Inflammatory macrophage (primary cell): ENCODE measurements at regions not wholly inside any gene's neighbourhood (a gene's known extent, or its start where the extent isn't known, plus 50 kb on each side); places are given as distances from the start of the nearest gene placed in this dataset.
"Not testable (repeated sequence)": the region's sequence is repeated elsewhere in the genome, so short reads cannot be mapped to it uniquely, and the experiment has no call there.

Experiments used
- DNase-seq, 2 donors: peaks; one replicate each; pipeline ENCODE4 v3.0.0-alpha.2; 2020 to 2022

DNA sequence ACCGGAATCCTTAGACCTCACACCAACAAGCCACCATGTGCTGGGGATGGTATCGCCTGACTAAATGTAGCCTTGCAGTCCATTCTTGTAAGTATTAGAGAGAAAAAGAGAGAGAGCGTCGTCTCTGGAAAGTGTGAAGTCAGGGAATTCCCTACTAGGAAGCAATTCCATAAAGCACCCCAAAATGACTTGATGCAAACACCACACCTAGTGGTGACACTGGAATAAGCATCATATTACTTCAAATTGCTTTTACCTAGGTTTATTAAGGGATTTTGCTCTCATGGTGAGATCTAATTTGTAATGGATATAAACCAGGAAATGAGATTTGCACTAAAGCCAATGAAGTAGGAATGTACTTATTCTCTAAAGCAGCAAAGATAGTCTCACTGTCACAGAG is 111.4 kb upstream of the METTL9 start:
- not testable (repeated sequence) for DNase-seq

DNA sequence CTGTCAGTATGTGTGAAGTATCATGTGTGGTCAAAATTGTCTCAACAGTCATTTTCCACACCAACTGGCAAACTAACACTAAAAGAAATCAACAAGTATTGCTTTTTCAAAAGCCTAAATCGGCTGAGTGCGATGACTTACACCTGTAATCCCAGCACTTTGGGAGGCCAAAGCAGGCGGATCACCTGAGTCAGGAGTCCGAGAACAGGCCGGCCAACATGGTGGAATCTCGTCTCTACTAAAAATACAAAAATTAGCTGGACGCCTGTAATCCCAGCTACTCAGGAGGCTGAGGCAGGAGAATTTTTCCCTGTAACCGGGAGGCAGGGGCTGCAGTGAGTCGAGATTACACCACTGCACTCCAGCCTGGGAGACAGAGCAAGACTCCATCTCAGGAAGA is 100.3 kb upstream of the METTL9 start:
- DNase-seq = not testable (repeated sequence)

- peak; percentile 58 to 79 for DNase-seq
Observed at GRCh38 chr16:21501223-21501868, 98.0 kb upstream of the METTL9 start.

- DNase-seq = peak; percentile 93 to 95
Observed at GRCh38 chr16:21501869-21502667, 97.3 kb upstream of the METTL9 start.

- DNase-seq = not testable (repeated sequence)
Observed at GRCh38 chr16:21503574-21503920, 95.8 kb upstream of the METTL9 start.

DNA sequence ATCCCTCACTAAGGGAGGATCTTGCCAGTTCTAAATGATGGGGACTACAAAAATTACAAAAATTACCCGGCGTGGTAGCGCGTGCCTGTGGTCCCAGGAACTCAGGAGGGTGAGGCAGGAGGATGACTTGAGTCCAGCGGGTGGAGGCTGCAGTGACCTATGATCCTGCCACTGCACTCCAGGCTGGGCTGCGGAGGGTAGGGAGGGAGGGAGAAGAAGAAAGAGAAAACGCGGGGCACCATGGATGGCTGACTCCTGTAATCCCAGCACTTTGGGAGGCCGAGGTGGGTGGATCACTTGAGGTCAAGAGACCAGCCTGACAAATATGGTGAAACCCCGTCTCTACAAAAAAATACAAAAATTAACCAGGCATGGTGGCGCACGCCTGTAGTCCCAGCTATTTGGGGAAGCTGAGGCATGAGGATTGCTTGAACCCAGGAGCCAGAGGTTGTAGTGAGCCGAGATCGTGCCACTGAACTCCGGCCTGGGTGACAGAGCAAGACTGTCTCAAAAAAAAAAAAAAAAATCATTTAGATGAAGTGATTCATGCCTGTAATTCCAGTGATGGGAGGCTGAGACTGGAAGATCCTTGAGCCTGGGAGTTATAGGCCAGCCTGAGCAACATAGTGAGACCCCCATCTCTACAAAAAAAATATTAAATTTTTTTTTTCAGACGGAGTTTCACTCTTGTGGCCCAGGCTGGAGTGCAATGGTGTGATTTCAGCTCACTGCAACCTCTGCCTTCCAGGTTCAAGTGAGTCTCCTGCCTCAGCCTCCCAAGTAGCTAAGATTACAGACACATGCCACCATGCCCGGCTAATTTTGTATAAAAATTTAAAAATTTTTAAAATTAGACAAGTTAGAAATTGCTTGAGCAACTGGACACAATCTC is 95.2 kb upstream of the METTL9 start:
- not testable (repeated sequence) for DNase-seq

DNA sequence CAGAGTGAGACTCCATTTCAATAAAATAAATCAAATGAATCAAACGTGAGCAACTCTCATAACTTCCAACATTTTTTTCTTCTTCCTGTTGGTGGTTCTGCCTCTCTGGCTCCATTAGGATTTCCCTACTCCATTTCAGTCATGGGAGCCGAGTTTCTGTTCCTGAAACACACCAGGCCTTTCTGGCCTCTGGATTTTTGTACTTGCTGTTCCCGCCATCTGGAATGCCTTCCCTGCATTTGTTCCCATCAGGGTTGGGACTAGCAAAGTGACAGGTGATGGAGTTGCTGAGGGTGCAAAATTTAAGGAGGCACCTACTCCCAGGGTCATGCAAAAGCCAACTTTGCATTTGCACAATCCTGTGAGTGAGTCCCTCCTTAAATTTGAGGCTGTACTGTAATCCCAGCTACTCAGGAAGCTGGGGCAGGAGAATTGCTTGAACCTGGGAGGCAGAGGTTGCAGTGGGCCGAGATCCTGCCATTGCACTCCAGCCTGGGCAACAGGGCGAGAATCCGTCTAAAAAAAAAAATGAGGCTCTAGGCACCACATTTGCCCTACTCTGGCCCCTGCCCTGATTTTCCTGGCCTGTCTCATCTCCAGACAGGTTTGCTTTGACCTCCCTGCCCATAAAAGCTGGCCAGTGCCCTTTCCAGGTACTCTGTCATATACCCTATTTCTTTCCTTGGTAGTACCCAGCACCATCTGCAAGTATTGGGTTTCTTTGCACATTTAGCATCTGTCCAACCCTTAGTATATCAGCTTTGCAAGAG is 93.4 kb upstream of the METTL9 start:
- DNase-seq = not testable (repeated sequence)

DNA sequence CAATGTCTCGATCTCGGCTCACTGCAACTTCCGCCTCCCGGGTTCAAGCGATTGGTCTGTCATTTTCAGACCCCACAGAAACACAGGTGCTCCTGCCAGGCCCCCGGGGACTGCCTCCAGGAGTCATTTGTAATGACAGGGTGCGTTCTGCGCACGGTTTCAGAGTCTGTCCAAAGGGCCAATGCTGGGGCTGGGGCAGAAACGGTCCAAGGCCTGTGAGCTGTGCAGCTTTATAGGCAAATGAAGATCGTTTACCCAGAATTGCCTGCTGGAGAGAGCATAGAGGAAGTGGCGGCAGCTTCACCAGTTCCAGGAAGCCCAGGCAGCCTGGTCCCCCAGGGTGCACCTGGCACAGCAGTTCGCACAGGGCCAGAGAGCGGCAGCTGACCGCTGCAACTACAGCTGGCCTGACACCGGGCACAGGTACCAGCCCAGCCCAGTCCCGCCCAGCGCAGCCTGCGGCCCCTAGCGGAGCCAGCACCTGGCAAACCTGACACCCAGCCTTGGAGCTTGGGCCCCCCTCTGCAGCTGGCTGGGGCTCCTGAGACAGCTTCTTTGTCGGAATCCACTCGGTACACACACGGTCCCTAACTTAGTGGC is 92.4 kb upstream of the METTL9 start:
- DNase-seq = peak; percentile 28 to 31

- DNase-seq = not testable (repeated sequence)
Observed at GRCh38 chr16:21507631-21508305, 91.6 kb upstream of the METTL9 start.

DNA sequence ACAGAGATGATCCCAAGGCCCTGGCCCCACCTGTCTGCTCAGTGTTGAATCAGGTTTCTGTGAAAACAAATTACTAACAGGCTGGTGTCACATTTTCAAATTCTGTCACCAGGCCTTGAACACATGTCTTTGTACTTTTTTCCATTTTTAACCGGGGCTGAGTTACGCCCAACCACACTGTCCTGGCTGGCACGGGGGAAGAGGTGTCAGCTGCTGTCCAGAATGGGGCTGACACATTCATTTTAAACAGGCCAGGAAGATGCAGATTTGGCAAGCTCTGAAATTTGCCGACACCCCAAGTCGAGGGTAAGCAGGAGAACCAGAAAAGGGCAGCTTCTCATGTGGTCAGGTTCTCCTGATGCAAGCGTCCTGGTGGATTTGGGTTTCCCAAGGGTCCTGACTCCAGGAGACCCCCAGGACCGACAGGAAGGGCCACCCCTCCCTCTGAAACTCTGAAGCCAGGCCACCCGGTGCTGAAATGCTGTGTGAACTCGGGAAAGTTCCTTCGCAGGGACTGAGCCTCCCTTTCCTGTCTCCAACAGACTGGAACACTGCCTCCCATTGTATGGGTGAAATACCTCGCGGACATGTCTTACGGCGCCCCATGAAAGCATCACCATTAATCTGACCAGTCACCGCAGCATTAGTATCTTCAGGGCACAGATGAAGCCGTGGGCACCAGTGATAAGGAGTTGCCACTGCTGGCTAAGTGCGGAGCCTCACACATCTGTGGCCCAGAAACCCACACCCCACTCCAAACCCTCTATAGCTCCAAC is 90.5 kb upstream of the METTL9 start:
- not testable (repeated sequence) for DNase-seq

- not testable (repeated sequence) for DNase-seq
Observed at GRCh38 chr16:21509437-21510086, 89.8 kb upstream of the METTL9 start.

DNA sequence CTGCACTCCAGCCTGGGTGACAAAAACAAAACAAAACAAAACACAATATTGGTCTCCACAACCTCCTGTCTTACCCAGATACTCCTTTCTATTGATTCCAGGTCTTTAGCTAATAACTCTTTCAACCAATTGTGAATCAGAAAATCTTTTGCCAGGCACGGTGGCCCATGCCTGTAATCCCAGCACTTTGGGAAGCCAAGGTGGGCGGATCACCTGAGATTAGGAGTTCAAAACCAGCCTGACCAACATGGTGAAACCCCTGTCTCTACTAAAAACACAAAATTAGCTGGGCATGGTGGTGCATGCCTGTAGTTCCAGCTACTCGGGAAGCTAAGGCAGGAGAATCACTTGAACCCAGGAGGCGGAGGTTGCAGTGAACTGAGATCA is 88.5 kb upstream of the METTL9 start:
- not testable (repeated sequence) for DNase-seq

- not testable (repeated sequence) for DNase-seq
Observed at GRCh38 chr16:21511315-21512210, 87.8 kb upstream of the METTL9 start.

DNA sequence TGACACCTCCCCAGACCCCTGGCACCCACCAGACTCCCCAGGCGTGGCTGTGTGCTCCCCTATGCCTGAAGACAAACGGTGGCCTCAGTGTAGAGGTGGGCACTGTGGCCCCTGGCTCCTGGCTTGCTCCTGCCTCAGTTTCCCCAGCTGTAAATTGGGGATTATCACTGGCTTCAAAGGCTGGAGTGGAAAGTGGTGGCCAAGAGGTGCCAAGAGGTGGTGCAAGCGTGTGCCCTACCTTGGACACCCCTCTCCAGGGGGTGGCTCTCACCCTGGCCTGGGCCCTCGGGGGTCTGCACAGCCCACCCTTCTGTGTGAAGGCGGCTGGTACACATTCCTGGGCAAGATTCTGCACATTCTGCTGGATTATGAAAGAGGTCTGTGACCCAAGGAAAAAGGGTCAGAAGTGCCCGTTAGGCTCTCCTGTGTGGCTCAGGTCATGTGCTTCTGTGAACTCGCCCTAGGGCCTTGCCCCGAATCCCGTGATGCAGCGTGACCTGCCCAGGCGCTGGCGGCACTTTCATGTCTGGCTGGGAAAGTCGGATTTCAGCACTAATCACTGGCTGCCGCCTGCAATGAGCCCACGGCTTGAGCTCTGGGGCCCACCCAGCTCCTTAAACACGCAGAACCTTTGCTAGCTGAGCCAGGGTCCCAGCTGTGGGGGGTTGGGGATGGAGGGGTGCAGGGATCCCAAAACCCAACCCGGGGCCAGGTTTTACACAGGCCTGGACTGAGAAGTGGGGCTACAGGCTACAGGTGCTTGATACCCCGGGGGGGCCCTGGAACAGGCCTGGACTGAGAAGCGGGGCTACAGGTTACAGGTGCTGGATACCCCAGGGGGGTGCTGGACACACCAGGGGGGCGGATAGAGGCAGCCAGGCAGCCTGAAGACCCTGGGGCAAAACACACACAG is 86.8 kb upstream of the METTL9 start:
- DNase-seq = not testable (repeated sequence)

DNA sequence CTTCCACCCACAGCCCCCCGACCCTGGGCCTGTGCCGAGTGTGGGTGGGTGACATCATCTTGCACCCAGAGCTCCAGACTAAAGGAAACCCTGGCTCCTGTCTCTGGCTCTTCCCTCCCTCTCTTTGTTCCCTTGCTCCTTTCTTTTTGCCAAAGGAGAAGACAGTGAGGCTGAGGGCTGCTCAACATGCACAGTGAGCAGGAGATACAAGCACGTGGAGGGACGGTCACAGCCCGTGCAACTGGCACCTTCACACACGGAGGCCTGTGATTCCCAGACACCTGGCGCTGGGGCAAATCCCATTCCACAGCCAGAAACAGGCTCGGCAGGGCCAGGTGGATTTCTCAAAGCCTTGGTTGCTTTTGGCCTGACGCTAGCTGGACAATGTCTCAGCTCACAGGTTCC is 86.0 kb upstream of the METTL9 start:
- not testable (repeated sequence) for DNase-seq

DNA sequence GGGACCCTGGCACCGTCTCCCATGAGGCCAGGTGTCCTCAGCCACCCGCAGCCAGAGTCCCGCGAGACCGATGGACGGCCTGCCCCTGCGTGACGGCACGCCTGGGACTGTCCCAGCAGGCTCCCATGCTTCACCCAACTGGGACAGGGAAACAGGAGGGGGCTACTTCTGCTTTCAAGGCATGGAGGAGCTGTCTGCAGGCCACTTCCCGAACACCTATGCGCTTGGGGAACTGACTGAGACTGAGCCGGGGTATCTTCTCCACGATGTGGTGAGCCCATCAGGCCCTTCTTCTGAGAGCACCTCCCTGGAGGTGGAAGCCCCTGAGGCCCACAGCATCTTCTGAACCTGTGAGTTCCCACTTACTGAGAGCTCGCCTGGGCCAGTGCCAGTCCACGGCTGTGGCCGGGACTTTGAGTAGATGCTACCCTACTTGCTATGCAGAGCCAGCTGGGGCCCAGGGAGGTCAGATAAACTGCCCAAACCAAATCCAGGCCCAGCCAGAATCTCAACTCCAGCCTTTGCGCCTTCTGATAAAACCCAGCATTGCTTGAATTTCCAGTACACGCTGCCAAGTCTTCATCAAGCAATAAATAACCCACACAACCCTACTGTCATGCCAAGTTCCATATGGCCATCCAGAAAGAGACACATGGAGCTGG is 85.4 kb upstream of the METTL9 start:
- not testable (repeated sequence) for DNase-seq

GRCh38 chr16:21514474-21514840 is 84.9 kb upstream of the METTL9 start:
- DNase-seq = not testable (repeated sequence)
